CD4-positive, CD25-positive, alpha-beta regulatory T cell (primary cell): ENCODE measurements at regions not wholly inside any gene's neighbourhood (a gene's known extent, or its start where the extent isn't known, plus 50 kb on each side); places are given as distances from the start of the nearest gene placed in this dataset.
A peak's percentile ranks its signal among the peaks of the same experiment; 100 is the strongest.
"Not testable (repeated sequence)": the region's sequence is repeated elsewhere in the genome, so short reads cannot be mapped to it uniquely, and the experiment has no call there.

Source experiments
- ATAC-seq, 2 donors: fragments of 150-1000 bp; cut with Tn5 transposase; one replicate each; pipeline ENCODE4 v1.10.0; 2021; ENCODE audit warnings: low read depth in 2 of 2, moderate number of reproducible peaks in 2 of 2, moderate library complexity in 1 of 2
- DNase-seq, 3 donors: peaks; one replicate each; pipeline versions ENCODE4 v3.0.0 to v3.0.0-alpha.2; 2012 to 2022; ENCODE audit warnings: mixed read lengths in 1 of 3
- H3K27ac ChIP-seq: one replicate; pipeline ENCODE4 v1.7.0; 2013; ENCODE audit warnings: mild to moderate bottlenecking, low read length; ENCODE audit not compliant: insufficient read depth, poor library complexity, severe bottlenecking
- H3K27me3 ChIP-seq: one replicate; pipeline ENCODE4 v1.7.0; 2013; ENCODE audit warnings: low read length; ENCODE audit not compliant: control insufficient read depth, insufficient read depth
- H3K36me3 ChIP-seq: one replicate; pipeline ENCODE4 v1.7.0; 2013; ENCODE audit warnings: mild to moderate bottlenecking, low read length, moderate library complexity; ENCODE audit not compliant: control insufficient read depth, insufficient read depth
- H3K4me1 ChIP-seq: 2 replicates; pipeline ENCODE4 v1.7.0; 2013; ENCODE audit warnings: mild to moderate bottlenecking, low read length; ENCODE audit not compliant: insufficient read depth, control insufficient read depth, poor library complexity, severe bottlenecking
- H3K4me3 ChIP-seq: one replicate; pipeline ENCODE4 v1.7.0; 2013; ENCODE audit warnings: low read depth, mild to moderate bottlenecking, low read length, moderate library complexity
- H3K9me3 ChIP-seq, 2 experiments: 1 replicate in 1 of 2; 2 replicates in 1 of 2; pipeline ENCODE4 v1.7.0; 2013; ENCODE audit warnings: low read length in 2 of 2, mild to moderate bottlenecking in 1 of 2, moderate library complexity in 1 of 2; ENCODE audit not compliant: control insufficient read depth in 2 of 2
- H3K27ac Mint-ChIP-seq, 3 donors: one replicate each; pipeline ENCODE4 v1.8.0; 2020 to 2022; ENCODE audit warnings: mild to moderate bottlenecking in 3 of 3, mixed read lengths in 3 of 3, moderate library complexity in 2 of 3
- H3K27me3 Mint-ChIP-seq: one replicate; pipeline ENCODE4 v1.8.0; 2022; ENCODE audit warnings: mild to moderate bottlenecking, mixed read lengths
- H3K36me3 Mint-ChIP-seq: one replicate; pipeline ENCODE4 v1.8.0; 2020; ENCODE audit warnings: mixed read lengths
- H3K4me1 Mint-ChIP-seq, 4 donors: one replicate each; pipeline ENCODE4 v1.8.0; 2020 to 2022; ENCODE audit warnings: mixed read lengths in 4 of 4, mild to moderate bottlenecking in 1 of 4
- H3K4me3 Mint-ChIP-seq, 4 donors: one replicate each; pipeline ENCODE4 v1.8.0; 2020 to 2022; ENCODE audit warnings: mild to moderate bottlenecking in 4 of 4, mixed read lengths in 4 of 4, moderate library complexity in 3 of 4
- H3K9me3 Mint-ChIP-seq, 7 donors: one replicate each; pipeline ENCODE4 v1.8.0; 2020 to 2022; ENCODE audit warnings: mixed read lengths in 7 of 7, mild to moderate bottlenecking in 3 of 7, moderate library complexity in 2 of 7

DNA sequence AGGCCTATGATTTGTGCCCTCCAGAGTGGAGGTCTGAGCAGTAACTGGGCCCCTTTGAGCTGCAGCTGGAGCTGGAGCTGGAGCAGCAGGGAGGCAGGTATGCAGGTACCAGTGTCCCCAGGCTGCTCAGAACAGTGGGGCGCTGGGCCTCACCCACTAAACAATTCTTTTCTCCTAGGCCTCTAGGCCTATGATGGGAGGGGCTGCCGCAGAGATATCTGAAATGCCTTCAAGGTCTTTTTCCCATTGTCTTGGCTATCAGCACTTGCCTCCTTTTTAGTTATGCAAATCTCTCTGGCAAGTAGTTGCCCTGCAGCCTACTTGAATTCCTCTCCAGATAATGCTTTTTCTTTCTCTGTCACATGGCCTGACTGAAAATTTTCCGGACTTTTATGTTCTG lies 79.7 kb upstream of the OTUD4 start:
- DNase-seq (no peak), ATAC-seq (no peak)
- H3K4me1 Mint-ChIP-seq = no peaks in the 10 kb centered on the region
- H3K4me3 Mint-ChIP-seq = no peak overlapping the region
- no peaks in the 10 kb centered on the region for H3K4me1 ChIP-seq
- H3K27me3 ChIP-seq = no peaks in the 10 kb centered on the region
- H3K27me3 Mint-ChIP-seq = no peaks in the 10 kb centered on the region
- H3K36me3 ChIP-seq = no peaks in the 10 kb centered on the region
- no peak overlapping the region for H3K4me3 ChIP-seq
- H3K36me3 Mint-ChIP-seq = no peaks in the 10 kb centered on the region
- H3K27ac Mint-ChIP-seq = no peak overlapping the region
- H3K9me3 Mint-ChIP-seq = peaks cover 0 to 8% (median 0%) of the 10 kb centered on the region in 7 donors
- H3K9me3 ChIP-seq = peaks cover 0 to 3% of the 10 kb centered on the region in 2 experiments
- H3K27ac ChIP-seq = no peak overlapping the region

DNA sequence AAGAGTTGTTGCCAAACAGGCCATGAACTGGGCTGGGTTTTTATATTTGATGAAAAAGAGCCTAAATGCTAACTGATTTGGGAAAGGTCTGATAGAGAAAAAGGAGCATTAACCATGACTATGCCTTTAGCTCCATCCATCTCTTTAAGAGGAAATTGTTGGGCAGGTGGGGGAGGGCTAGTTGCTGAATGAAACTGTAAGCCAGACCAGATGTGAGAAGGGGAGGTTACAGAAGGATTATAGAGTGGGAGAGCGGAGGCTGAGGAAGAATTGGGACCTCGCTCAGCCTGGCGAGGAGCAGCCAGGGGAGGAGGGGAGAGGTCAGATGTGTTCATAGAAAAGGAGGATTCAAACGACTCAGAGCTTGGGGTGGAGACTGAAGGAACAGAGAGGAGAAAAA lies 74.9 kb upstream of the OTUD4 start:
- H3K27me3 ChIP-seq, H3K36me3 Mint-ChIP-seq, H3K27ac Mint-ChIP-seq, H3K9me3 Mint-ChIP-seq, DNase-seq, H3K4me3 Mint-ChIP-seq, H3K4me1 Mint-ChIP-seq, H3K4me3 ChIP-seq, H3K4me1 ChIP-seq, H3K27ac ChIP-seq, H3K27me3 Mint-ChIP-seq, H3K9me3 ChIP-seq, ATAC-seq, H3K36me3 ChIP-seq: not testable (repeated sequence)

DNA sequence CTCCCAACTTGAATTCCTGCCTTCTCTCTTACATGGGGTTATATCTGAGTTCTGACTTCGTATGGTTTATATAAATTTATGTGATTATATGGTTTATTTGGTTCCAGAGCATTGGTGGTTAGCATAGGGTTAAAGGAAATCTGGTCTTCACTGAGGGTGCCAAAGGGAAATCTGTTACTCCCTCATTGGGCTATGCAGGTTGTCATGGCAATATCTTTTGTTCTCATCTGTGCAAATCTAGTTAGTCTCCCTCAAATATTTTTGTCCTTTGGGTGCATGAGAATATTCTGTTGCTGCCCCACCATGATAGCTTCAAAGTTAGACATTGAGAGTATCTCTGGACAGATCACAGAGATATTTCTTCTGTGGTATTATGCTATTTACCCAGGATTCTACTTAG lies 71.8 kb upstream of the OTUD4 start:
- ATAC-seq (no peak), DNase-seq (no peak)
- peaks cover 10% of the 10 kb centered on the region for H3K27me3 Mint-ChIP-seq
- Histone ChIP-seq H3K27me3 (peaks cover 10% of the 10 kb centered on the region), H3K27ac (no peak overlapping the region), H3K4me1 (no peaks in the 10 kb centered on the region), H3K36me3 (no peaks in the 10 kb centered on the region), H3K4me3 (no peak overlapping the region), H3K9me3 (no peaks in the 10 kb centered on the region)
- H3K36me3 Mint-ChIP-seq = no peaks in the 10 kb centered on the region
- no peak overlapping the region for H3K4me3 Mint-ChIP-seq
- no peak overlapping the region for H3K27ac Mint-ChIP-seq
- H3K4me1 Mint-ChIP-seq = no peaks in the 10 kb centered on the region
- no peaks in the 10 kb centered on the region for H3K9me3 Mint-ChIP-seq

DNA sequence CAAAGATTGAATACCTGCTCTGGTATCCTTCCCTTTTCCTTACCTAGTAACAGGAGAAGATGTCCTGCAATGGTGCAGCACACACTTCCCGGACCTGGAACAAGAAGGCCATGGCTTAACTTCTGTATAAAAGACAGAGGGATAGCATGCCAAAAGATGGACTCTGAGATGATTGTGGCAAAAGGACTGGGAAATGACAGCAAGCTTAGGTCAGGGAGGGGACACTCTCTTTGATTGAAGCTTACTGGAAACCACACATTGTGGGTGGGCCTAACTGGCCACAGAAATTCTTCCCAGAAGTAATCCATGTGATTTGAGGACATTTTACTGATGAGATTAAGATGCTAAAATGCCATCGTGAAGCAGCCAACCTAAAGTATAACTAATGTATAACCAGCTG lies 71.0 kb upstream of the OTUD4 start:
- H3K36me3 ChIP-seq = no peaks in the 10 kb centered on the region
- no peak for ATAC-seq
- Mint-ChIP-seq H3K9me3 (no peaks in the 10 kb centered on the region), H3K4me1 (no peaks in the 10 kb centered on the region), H3K36me3 (no peaks in the 10 kb centered on the region), H3K27ac (no peak overlapping the region), H3K27me3 (peaks cover 10% of the 10 kb centered on the region), H3K4me3 (no peak overlapping the region)
- peaks cover 10% of the 10 kb centered on the region for H3K27me3 ChIP-seq
- no peaks in the 10 kb centered on the region for H3K4me1 ChIP-seq
- no peaks in the 10 kb centered on the region for H3K9me3 ChIP-seq
- H3K27ac ChIP-seq = no peak overlapping the region
- no peak for DNase-seq
- H3K4me3 ChIP-seq = no peak overlapping the region

DNA sequence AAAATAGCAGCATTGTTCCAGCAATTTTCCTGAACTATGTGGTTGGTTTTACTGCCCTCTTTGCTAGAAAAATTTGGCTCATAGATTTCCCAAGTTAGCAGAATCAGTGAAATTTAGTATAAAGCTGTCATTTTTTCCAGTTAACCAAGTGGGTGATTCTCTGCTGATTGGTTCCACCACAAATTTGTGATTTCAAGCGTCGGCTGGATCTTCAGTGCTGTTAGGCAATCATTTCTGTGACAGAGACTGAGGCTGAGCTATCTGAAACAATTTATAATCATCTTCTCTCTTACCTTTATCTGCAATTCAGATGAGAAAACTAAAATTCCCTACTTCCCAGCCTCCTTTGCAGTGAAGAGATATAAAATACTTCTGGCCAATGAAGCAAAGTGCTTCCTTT lies 68.6 kb upstream of the OTUD4 start:
- H3K4me1 Mint-ChIP-seq = no peaks in the 10 kb centered on the region
- no peak overlapping the region for H3K27ac Mint-ChIP-seq
- H3K4me1 ChIP-seq = no peaks in the 10 kb centered on the region
- H3K9me3 ChIP-seq = no peaks in the 10 kb centered on the region
- ATAC-seq (no peak), DNase-seq (no peak)
- H3K4me3 ChIP-seq = no peak overlapping the region
- H3K9me3 Mint-ChIP-seq = no peaks in the 10 kb centered on the region
- no peak overlapping the region for H3K27ac ChIP-seq
- no peaks in the 10 kb centered on the region for H3K36me3 ChIP-seq
- H3K36me3 Mint-ChIP-seq = no peaks in the 10 kb centered on the region
- H3K27me3 Mint-ChIP-seq = peaks cover 14% of the 10 kb centered on the region
- no peak overlapping the region for H3K4me3 Mint-ChIP-seq
- peaks cover 10% of the 10 kb centered on the region for H3K27me3 ChIP-seq

DNA sequence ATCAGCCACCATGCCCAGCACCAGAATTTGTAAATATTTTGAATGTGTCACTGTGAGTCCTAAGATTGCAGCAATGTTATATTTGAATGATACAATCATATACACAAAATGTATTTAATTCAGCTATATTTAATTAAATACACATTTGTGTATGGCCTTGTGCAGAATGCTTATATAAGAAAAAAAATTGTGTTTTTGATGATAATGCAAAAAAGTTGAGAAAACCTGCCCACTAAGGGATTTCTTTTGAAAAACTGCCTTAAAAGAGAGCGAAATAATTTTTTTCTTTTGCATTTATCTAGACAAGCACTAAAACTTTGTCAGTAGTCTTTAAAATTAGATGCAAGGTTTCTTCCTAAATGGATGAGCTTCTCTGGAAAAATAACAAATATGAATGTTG lies 68.1 kb upstream of the OTUD4 start:
- no peaks in the 10 kb centered on the region for H3K4me1 ChIP-seq
- ATAC-seq = no peak

DNA sequence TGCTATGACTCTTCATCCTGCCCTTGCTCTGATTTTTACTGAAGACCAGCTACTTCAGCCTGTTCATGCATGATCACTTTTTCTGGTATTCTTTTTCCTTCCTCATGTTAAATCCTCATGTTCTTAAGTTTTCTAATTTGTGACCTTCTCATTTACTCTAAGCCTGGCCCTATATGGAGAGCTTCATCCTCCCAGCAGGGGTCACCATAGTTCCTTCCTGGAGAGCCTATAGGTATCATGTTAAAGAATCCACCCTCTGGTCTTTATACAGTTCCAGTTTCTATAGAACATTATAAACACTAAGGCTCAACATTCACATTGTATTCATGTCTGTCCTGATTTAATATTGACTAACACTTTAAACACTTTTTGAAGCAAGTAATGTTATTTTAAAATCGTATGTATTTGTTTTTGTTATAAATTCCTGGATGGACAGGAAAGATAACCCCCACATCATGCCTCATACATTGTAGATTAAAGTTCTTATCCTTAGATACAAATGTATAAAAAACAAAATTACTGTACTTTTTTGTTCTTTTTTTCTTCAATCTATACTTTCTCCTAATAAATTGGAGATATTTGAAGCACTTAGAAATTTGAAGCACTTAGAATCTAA lies 53.8 kb upstream of the OTUD4 start:
- Mint-ChIP-seq H3K27ac (no peak overlapping the region), H3K27me3 (peaks cover 10% of the 10 kb centered on the region), H3K4me1 (no peaks in the 10 kb centered on the region), H3K4me3 (no peak overlapping the region), H3K9me3 (peaks cover 0 to 3% (median 0%) of the 10 kb centered on the region in 7 donors), H3K36me3 (no peaks in the 10 kb centered on the region)
- Histone ChIP-seq H3K36me3 (no peaks in the 10 kb centered on the region), H3K4me3 (no peak overlapping the region), H3K27ac (no peak overlapping the region), H3K27me3 (peaks cover 8% of the 10 kb centered on the region), H3K9me3 (no peaks in the 10 kb centered on the region), H3K4me1 (no peaks in the 10 kb centered on the region)
- DNase-seq (peak; percentile 2 to 66 (median 38)), ATAC-seq (peak; percentile 77)

More for the DNA sequence above, 68.1 kb upstream of the OTUD4 start:
- H3K4me1 Mint-ChIP-seq = no peaks in the 10 kb centered on the region
- Histone ChIP-seq H3K36me3 (no peaks in the 10 kb centered on the region), H3K27ac (no peak overlapping the region), H3K4me3 (no peak overlapping the region), H3K9me3 (no peaks in the 10 kb centered on the region), H3K27me3 (peaks cover 10% of the 10 kb centered on the region)
- H3K9me3 Mint-ChIP-seq = no peaks in the 10 kb centered on the region
- DNase-seq = no peak
- no peak overlapping the region for H3K4me3 Mint-ChIP-seq
- peaks cover 14% of the 10 kb centered on the region for H3K27me3 Mint-ChIP-seq
- H3K27ac Mint-ChIP-seq = no peak overlapping the region
- no peaks in the 10 kb centered on the region for H3K36me3 Mint-ChIP-seq

DNA sequence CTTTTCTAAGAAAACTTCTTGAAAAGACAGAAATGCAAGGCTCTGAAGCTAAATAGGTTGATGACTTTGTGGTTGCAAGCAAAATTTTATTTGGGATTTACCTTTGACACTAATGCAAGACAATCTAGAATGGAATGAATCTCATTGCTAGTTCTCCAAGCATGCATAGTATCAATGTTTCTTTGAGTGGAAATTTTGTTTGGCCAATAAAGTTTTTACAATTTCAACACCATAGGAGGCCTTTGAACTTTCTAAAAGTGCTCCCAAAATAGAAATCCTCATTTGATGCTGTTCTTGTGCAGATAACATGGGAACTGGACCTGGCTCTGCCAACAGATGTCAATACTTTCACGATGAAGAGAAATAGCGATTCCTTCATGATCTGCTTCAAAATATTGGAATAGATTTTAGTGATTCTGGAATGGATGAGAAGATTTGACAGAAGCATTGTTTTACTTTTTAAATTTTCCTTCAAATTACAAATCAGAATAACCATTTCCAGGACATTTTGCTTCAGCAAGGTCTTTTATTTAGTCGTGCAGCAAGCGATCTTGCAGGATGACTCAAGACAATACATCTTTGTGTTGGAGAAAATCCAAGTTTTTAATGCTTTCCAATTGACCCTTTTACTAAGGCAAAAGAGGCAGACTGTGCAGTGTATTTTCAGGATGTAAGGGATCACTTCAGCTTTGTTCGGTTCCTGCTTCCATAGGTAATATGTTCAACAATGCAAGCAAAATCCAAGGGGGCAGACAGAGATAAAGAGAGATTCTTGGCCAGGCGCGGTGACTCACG lies 51.7 kb upstream of the OTUD4 start:
- DNase-seq = no peak
- Mint-ChIP-seq H3K36me3 (no peaks in the 10 kb centered on the region), H3K4me3 (no peak overlapping the region)

More for the DNA sequence above, 51.7 kb upstream of the OTUD4 start:
- no peak overlapping the region for H3K27ac ChIP-seq
- H3K4me3 ChIP-seq = no peak overlapping the region
- H3K4me1 Mint-ChIP-seq = no peaks in the 10 kb centered on the region
- ATAC-seq = no peak
- peaks cover 0 to 2% (median 0%) of the 10 kb centered on the region in 7 donors for H3K9me3 Mint-ChIP-seq
- no peaks in the 10 kb centered on the region for H3K36me3 ChIP-seq
- no peaks in the 10 kb centered on the region for H3K4me1 ChIP-seq
- H3K27me3 Mint-ChIP-seq = peaks cover 10% of the 10 kb centered on the region
- no peaks in the 10 kb centered on the region for H3K9me3 ChIP-seq
- H3K27me3 ChIP-seq = peaks cover 10% of the 10 kb centered on the region
- no peak overlapping the region for H3K27ac Mint-ChIP-seq
